Globus pallidus (tissue), 1 donor: ENCODE measurements at regions not wholly inside any gene's neighbourhood (a gene's known extent, or its start where the extent isn't known, plus 50 kb on each side); places are given as distances from the start of the nearest gene placed in this dataset.
"Not testable (repeated sequence)": the region's sequence is repeated elsewhere in the genome, so short reads cannot be mapped to it uniquely, and the experiment has no call there.

ENCODE experiments used
- DNase-seq: peaks from one replicate; pipeline ENCODE4 v3.0.0-alpha.2; 2015; ENCODE audit warnings: low spot score

GRCh38 chr1:79745929-79746328 lies 739.4 kb upstream of the ADGRL4 start:
- no peak for DNase-seq

DNA sequence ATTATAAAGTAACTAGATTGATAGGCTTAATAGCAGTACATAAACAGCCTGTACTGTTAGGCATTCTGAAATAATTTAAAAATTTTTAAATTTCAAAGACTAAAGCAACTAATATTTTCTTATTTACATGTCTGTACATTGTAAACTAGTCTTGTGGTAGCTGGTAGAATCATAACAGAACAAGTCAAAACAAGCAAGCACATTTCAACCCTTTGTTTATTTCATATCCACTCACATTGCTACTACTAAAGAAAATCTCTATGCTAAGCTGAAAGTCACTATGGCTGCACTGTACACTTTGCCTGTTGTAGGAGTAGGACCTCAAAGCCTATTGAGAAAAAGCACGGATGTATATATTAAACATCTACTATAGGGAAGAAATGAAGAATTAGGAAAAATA lies 738.2 kb upstream of the ADGRL4 start:
- DNase-seq: no peak

DNA sequence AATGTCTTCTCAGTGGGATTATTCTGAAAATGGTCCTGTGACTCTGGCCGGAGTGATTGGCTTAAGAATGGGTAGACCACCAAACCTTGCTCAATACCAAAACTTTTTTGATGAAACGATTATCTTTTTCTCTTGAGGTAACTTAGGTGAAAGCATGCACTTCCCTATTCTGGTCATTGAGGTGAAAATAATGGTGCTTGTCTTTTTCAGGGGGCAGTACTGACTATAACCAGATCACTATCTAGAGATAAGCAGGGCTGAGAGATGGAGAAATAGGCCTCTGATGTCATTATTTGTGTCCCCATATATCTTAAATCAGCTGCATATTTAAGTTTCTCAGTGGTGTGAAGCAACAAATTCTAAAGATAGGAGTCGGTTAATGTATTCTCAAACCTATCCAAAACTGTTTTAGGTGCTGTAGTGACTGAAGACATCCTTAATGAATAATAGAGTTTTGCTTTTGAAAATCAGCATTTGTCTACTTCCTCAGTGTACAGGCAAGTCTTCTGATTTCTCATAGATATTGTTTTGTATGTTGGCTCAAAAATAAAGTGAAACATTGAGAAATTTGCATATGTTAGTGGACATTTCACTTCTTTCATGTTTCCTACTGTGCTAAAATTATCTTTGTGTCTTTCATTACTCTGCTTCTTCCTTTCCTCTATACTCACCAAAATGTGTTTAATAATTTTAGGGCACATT lies 735.3 kb upstream of the ADGRL4 start:
- DNase-seq: no peak

GRCh38 chr1:79738101-79738500 lies 731.6 kb upstream of the ADGRL4 start:
- no peak for DNase-seq

DNA sequence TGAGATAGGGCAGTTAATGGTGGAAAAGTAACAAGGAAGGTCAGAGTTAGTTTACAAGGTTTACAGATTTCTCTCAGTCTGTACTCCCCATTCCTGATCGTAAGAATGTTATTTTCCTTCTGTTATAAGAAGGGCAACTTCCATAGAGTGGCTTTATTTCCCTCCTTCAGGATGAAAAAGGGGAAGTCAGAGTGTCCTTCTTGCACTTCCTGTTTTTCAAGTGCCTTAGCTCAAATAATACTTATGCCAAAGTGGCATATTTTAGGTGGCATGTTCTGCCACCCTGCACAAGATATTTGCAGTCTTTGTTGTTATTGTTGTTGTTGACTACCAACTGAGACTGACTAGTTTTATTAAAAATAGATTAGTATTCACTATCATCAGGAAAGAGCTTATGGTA lies 730.7 kb upstream of the ADGRL4 start:
- DNase-seq: no peak

GRCh38 chr1:79732950-79733349 lies 726.4 kb upstream of the ADGRL4 start:
- DNase-seq: no peak

DNA sequence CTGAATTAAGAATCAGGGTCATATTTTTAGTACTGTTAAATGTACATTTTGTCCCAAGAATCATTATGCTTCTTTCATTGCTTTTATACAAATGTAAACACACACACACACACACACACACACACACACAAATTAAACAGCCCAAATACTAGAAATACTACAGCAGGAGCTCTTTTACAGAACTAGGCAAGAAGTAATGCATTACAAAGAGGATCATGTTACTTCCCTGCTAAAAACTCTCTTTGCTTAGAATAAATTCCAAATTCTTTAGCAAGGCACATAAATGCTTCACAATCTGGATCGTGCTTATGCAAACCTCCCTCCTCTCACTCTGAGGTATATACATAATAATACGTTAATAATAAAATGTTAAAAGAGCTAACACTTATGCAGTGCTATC lies 720.4 kb upstream of the ADGRL4 start:
- no peak for DNase-seq

DNA sequence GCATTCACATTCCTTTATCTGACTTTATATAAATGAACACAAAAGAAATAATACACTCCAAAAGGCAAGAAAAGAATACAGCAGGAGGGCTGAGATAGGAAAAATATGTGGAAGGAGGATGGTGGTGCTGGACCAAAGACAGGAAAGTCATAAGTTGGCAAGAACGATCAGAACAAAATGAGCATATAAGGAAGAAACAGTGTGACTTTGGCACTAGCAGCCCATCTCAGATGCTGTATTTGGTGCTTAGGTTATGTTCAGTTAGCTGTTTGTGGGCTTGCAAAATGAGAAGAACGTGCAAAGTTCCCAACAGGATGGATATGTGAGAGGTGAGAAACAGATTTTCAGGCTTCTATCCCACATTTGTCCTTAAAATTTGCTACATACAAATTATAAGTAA lies 719.8 kb upstream of the ADGRL4 start:
- DNase-seq: no peak

DNA sequence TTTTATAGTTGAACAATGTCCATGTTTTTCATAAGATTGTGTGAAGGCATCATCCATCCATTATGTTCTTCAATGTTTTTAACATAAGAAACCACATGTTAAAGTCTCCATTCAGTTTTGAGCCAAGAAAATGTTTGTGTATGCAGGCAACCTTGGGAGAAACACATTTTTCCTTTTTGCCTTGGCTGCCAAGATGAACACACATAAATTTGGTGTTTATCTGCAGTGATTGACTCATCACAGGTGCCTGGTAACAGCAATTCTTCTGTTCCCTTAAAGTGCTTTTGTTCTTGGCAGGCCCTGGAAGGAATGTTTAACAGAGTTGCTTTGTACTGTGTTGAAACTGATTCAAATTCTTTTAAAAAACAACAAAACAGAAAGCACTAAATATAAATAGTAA lies 709.9 kb upstream of the ADGRL4 start:
- DNase-seq: no peak

DNA sequence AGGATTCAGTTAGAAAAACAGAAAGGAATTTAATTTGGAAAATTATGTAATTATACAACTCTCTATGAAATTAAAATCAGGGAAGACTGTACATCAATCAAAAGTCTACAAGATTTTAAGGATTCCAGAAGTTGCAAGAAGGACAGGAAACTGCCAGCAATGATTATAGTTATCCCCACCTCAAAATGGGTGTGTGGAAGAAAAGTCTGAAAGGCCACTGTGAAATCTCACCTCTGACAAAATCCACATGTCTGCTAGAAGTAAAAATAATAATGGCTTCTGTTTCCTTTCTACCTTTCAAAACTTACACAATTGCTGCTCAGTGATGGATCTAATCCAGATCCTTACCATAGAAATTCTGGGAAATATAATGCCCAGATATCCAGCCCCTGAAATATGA lies 708.1 kb upstream of the ADGRL4 start:
- no peak for DNase-seq

- DNase-seq: no peak
Measured at GRCh38 chr1:79711001-79711431, 704.5 kb upstream of the ADGRL4 start.

DNA sequence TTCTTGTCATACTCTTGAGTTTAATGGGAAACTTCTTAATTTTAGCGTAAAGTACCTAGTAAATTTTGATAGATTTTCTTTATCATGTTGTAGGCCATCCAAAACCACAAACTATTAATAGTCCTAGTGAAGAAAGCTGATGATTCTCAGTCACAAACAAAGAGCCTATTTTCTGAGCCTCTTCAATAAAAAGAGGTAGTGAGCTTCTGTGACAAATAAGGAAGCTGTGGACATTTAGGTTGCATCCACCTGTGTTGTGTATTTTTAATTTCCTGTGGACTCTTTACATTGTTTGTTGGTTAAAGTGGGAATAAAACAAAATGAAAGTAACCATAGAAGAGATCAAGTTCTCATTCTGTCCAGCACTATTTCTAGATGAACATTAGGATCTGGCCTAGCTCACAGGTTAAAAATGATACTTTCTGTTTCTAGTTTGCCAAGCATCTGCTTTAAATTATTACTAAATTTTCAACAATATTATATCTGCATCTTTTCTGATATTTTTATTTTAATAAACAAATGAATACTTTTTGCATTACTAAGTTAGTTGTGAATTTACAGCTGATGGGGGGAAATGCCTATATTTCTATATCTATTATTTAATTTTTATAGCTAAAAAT lies 702.2 kb upstream of the ADGRL4 start:
- DNase-seq: no peak

DNA sequence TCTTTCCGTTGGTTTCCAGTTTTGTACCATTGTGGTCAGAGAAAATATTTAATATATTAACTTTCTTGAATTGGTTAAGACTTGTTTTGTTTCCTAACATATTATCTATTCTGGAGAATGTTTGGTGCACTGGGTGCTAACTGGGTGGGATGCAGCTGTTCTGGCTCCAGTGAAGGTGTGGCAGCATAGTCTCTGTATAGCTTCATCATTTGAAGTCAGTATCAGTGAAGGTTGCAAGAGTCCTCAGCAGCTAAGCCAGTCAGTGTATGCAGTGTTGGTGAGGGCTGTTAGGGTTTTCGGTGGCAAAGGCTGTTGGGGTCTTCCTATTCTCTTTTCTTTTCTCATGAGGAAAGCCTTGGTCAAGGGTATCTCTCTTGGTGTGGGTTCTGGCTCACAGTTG lies 698.7 kb upstream of the ADGRL4 start:
- no peak for DNase-seq

DNA sequence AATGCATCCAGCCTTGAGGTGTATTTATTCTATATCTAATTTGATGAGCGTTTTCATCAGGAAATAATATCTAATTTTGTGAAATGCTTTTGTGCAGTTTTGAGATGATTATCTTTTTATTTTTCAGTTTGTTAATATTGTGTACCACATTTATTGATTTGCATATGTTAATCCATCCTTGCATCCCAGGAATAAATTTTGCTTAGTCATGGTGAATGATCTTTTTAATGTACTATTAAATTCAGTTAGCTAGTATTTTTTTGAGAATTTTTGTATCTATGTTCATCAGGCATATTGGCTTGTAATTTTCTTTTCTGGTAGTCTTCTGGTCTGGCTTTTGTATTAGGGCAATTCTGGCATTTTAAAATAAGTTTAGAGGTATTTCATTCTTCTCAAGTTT lies 697.5 kb upstream of the ADGRL4 start:
- DNase-seq: no peak

- not testable (repeated sequence) for DNase-seq
Measured at GRCh38 chr1:79702336-79702999, 695.9 kb upstream of the ADGRL4 start.

GRCh38 chr1:79695138-79695537 lies 688.6 kb upstream of the ADGRL4 start:
- no peak for DNase-seq

- DNase-seq: no peak
Measured at GRCh38 chr1:79694241-79694640, 687.7 kb upstream of the ADGRL4 start.

DNA sequence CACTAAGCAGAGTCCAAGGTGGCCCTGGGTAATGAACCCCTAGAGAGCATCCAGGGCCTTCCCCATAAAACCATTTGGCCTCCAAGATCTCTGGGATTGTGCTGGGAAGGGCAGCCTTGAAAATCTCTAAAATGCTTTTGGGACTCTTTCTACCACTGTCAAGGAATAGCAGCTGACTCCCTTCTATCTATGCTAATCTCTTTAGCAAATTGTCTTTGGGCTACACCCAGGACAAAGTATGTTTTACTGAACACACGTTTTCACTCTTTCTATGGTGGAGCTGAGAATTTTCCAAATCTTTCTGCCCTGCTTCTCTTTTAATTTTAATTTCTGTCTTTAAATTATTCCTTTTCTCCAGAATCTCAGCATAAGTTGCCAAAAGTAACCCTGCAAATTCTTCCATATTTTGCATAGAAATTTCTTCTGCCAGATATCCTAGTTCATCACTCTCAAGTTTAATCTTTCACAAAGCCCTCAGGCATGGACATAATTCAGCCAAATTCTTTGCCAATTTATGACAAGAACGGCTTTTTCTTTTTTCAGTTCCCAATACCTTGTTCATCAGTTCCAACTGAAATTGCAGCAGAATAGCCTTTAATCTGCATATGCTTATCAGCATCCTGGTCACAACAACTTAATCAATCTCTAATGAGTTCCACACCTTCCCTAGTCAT lies 687.0 kb upstream of the ADGRL4 start:
- DNase-seq: no peak

- no peak for DNase-seq
Measured at GRCh38 chr1:79692519-79692918, 686.0 kb upstream of the ADGRL4 start.

GRCh38 chr1:79688932-79689331 lies 682.4 kb upstream of the ADGRL4 start:
- no peak for DNase-seq

GRCh38 chr1:79683420-79683819 lies 676.9 kb upstream of the ADGRL4 start:
- no peak for DNase-seq

DNA sequence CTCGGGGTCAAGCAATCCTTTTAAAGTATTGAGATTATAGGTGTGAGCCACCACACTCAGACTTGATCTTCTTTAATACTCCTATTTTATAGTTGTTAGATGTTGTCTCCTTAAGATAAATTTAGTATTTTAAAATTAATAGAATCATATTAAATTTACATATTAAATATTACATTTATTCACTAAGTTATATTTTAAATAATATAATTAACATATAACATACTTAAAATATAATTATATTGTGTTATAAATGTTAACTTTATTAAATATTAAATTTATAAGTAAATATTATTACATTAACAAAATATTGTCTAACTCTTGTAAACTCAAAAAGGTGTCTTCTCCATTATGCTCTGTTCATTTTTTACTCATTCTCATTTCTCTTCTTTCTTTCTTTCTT lies 675.9 kb upstream of the ADGRL4 start:
- DNase-seq: no peak

DNA sequence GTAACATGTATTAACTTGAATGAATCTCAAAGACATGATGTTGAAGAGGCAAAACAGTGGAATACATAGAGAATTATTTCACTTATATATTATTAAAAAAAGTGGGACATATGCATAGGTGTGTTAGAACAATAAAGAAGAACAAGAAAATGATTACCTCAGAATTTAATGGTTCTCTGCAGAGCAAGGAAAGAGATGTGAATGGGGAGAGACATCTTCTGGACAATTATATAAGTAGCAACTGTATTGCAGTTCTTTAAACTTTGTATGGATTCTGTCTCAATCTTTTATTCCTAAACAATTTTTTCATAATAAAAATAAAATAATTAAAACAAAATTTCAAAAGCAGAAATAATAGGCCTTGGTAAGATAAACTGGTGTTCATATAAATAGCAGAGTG lies 674.9 kb upstream of the ADGRL4 start:
- no peak for DNase-seq
